Endodermal cell (in vitro differentiated cells): ENCODE measurements at regions not wholly inside any gene's neighbourhood (a gene's known extent, or its start where the extent isn't known, plus 50 kb on each side); places are given as distances from the start of the nearest gene placed in this dataset.

Source experiments
- DNase-seq: peaks from one replicate; pipeline ENCODE4 v3.0.0-alpha.2; 2017
- H3K27ac ChIP-seq: 2 replicates; pipeline ENCODE4 v1.5.1; 2013; ENCODE audit warnings: mild to moderate bottlenecking, low read depth, low read length, moderate library complexity
- H3K27me3 ChIP-seq: 2 replicates; pipeline ENCODE4 v1.6.1; 2013; ENCODE audit warnings: mild to moderate bottlenecking, low read length, moderate library complexity; ENCODE audit not compliant: insufficient read depth, control insufficient read depth, poor library complexity, severe bottlenecking
- H3K36me3 ChIP-seq: 2 replicates; pipeline ENCODE4 v1.7.0; 2013; ENCODE audit warnings: mild to moderate bottlenecking, low read length, moderate library complexity; ENCODE audit not compliant: control insufficient read depth, insufficient read depth
- H3K4me1 ChIP-seq: one replicate; pipeline ENCODE4 v1.7.0; 2013; ENCODE audit warnings: low read length; ENCODE audit not compliant: control insufficient read depth, insufficient read depth
- H3K4me3 ChIP-seq: 2 replicates; pipeline ENCODE4 v1.5.1; 2013; ENCODE audit warnings: mild to moderate bottlenecking, low read length, moderate library complexity
- H3K9ac ChIP-seq: 2 replicates; pipeline ENCODE4 v1.6.1; 2013; ENCODE audit warnings: mild to moderate bottlenecking, low read length, moderate library complexity; ENCODE audit not compliant: poor library complexity, severe bottlenecking; ENCODE audit errors: extremely low read depth
- H3K9me3 ChIP-seq: 2 replicates; pipeline ENCODE4 v1.6.1; 2013; ENCODE audit warnings: mild to moderate bottlenecking, low read length, moderate library complexity; ENCODE audit not compliant: control insufficient read depth
- H3K27ac Mint-ChIP-seq: 2 replicates; pipeline ENCODE4 v1.8.0; 2020; ENCODE audit warnings: mixed read lengths
- H3K27me3 Mint-ChIP-seq: 2 replicates; pipeline ENCODE4 v1.8.0; 2021; ENCODE audit warnings: mild to moderate bottlenecking, mixed read lengths; ENCODE audit not compliant: insufficient read depth
- H3K36me3 Mint-ChIP-seq: 2 replicates; pipeline ENCODE4 v1.8.0; 2020; ENCODE audit warnings: low read depth, mixed read lengths
- H3K4me1 Mint-ChIP-seq: 2 replicates; pipeline ENCODE4 v1.8.0; 2020; ENCODE audit warnings: mixed read lengths
- H3K4me3 Mint-ChIP-seq: 2 replicates; pipeline ENCODE4 v1.8.0; 2020; ENCODE audit warnings: mild to moderate bottlenecking, moderate library complexity, mixed read lengths
- H3K9me3 Mint-ChIP-seq: 2 replicates; pipeline ENCODE4 v1.8.0; 2020; ENCODE audit warnings: mild to moderate bottlenecking, mixed read lengths
- CTCF ChIP-seq: fragments of 200-600 bp; sonication (generic); conservative IDR thresholded peaks from 2 replicates; pipeline ENCODE4 v1.5.0; 2021; ENCODE audit warnings: antibody characterized with exemption, mild to moderate bottlenecking
- WGBS, 2 experiments: methylation state at CpG; one replicate each; pipeline versions ENCODE4 v1.1.5 to v1.1.7; 2013; ENCODE audit warnings: missing lambda C conversion rate in 2 of 2, mixed read lengths in 1 of 2; ENCODE audit not compliant: insufficient coverage in 1 of 2, insufficient read length in 1 of 2; 5-methylcytosine and 5-hydroxymethylcytosine counted together

- Histone ChIP-seq H3K4me1 (peaks cover 4% of the 10 kb centered on the region), H3K9me3 (no peaks in the 10 kb centered on the region), H3K9ac (no peak overlapping the region), H3K27ac (no peak overlapping the region), H3K36me3 (no peaks in the 10 kb centered on the region), H3K4me3 (no peak overlapping the region), H3K27me3 (no peaks in the 10 kb centered on the region)
- no peak overlapping the region for H3K27ac Mint-ChIP-seq
- no peaks in the 10 kb centered on the region for H3K9me3 Mint-ChIP-seq
- TF ChIP-seq CTCF, result no peak
- no peak for DNase-seq
- H3K4me1 Mint-ChIP-seq, result peaks cover 15% of the 10 kb centered on the region
- H3K4me3 Mint-ChIP-seq, result no peak overlapping the region
- 80 to 90% methylated on average over 1 to 2 of the region's 2 CpGs for WGBS, 2 experiments
- H3K27me3 Mint-ChIP-seq, result peaks cover 8% of the 10 kb centered on the region
- H3K36me3 Mint-ChIP-seq, result no peaks in the 10 kb centered on the region
Observed at GRCh38 chr10:44010873-44011602, 362.4 kb upstream of the ZNF32 start.

DNA sequence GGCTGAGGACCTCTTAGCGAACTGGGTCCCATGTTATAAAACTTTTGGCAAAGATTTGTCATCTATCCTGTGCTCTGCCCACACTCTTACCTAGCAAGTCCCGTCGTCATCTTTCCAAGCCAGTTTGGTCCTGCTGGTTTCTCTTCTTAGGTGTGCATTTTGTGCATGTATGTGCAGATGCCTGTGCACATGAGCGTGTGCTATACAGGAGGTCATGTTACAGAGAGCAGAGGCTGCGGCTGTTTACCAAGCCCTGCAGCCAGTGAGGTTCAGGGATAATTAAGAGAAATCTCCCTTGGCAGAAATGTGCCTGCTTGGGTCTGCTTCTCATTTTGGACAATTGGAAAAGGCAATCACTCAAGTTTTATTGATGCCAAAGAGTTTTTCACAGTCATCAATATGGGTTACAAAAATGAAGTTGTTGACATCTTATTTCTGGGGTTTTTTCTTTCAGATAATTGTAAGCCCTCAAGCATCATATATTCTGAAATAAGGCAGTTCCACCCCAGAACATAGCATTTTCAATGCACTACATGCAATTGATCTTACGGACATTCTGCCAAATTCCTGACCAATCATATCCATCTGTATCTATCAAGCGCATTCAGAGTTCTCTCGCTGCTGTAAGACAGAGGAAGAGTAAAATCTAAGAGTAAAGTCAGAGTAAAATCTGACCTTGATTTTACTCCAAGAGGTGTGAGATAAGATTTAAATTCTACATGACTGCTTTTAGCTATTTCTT is 361.4 kb upstream of the ZNF32 start:
- DNase-seq, result no peak
- Mint-ChIP-seq H3K27ac (no peak overlapping the region), H3K36me3 (no peaks in the 10 kb centered on the region), H3K4me1 (peaks cover 15% of the 10 kb centered on the region), H3K4me3 (no peak overlapping the region), H3K27me3 (peaks cover 6% of the 10 kb centered on the region), H3K9me3 (no peaks in the 10 kb centered on the region)
- H3K36me3 ChIP-seq, result no peaks in the 10 kb centered on the region
- H3K9ac ChIP-seq, result no peak overlapping the region
- no peak overlapping the region for H3K27ac ChIP-seq
- no peak for TF ChIP-seq CTCF
- peaks cover 4% of the 10 kb centered on the region for H3K4me1 ChIP-seq
- H3K27me3 ChIP-seq, result no peaks in the 10 kb centered on the region
- 63 to 78% methylated on average over 3 to 8 of the region's 8 CpGs for whole genome bisulfite sequencing, 2 experiments
- H3K9me3 ChIP-seq, result no peaks in the 10 kb centered on the region
- H3K4me3 ChIP-seq, result no peak overlapping the region

GRCh38 chr10:44008917-44009709 is 360.4 kb upstream of the ZNF32 start:
- Mint-ChIP-seq H3K4me1 (peaks cover 11% of the 10 kb centered on the region), H3K36me3 (no peaks in the 10 kb centered on the region), H3K4me3 (no peak overlapping the region), H3K9me3 (no peaks in the 10 kb centered on the region), H3K27ac (no peak overlapping the region), H3K27me3 (peaks cover 3% of the 10 kb centered on the region)
- DNase-seq, result no peak
- H3K9me3 ChIP-seq, result no peaks in the 10 kb centered on the region
- H3K4me3 ChIP-seq, result no peak overlapping the region
- 77 to 88% methylated on average over 10 to 11 of the region's 11 CpGs for WGBS, 2 experiments
- no peak for TF ChIP-seq CTCF
- H3K9ac ChIP-seq, result no peak overlapping the region
- H3K36me3 ChIP-seq, result no peaks in the 10 kb centered on the region
- no peak overlapping the region for H3K27ac ChIP-seq
- H3K27me3 ChIP-seq, result no peaks in the 10 kb centered on the region
- peaks cover 4% of the 10 kb centered on the region for H3K4me1 ChIP-seq
